ENCODE measurements at regions not wholly inside any gene's neighbourhood (a gene's known extent, or its start where the extent isn't known, plus 50 kb on each side); places are given as distances from the start of the nearest gene placed in this dataset.

GRCh38 chr3:178436773-178437172 is 99.5 kb upstream of the KCNMB2 start:
- no peaks in the 10 kb centered on the region for H3K9me2 ChIP-seq (replicated peaks; ENCODE audit: insufficient read depth, low read length)
- no peaks in the 10 kb centered on the region for H3K36me3 ChIP-seq (replicated peaks; ENCODE audit: insufficient read depth, low read length)
- H3K4me3 ChIP-seq (ENCODE audit: low read length): no peak overlapping the region
- peaks cover 21% of the 10 kb centered on the region for H3K4me1 ChIP-seq (ENCODE audit: low read length)
- H3K9ac ChIP-seq (ENCODE audit: low read length): no peak overlapping the region
- DNase-seq: peak; percentile 85
- H3F3A ChIP-seq (ENCODE audit: insufficient read depth, low read length): no peaks in the 10 kb centered on the region
- H2AFZ ChIP-seq (ENCODE audit: low read length): no peak overlapping the region
- H3K27me3 ChIP-seq (replicated peaks; ENCODE audit: insufficient read depth, low read length): no peaks in the 10 kb centered on the region
- no peak overlapping the region for H3K27ac ChIP-seq (ENCODE audit: low read length)
- H4K20me1 ChIP-seq (ENCODE audit: insufficient read depth, low read length): no peaks in the 10 kb centered on the region
- H3K79me2 ChIP-seq (ENCODE audit: low read length): no peaks in the 10 kb centered on the region
- TF ChIP-seq EZH2phosphoT487 (IDR thresholded peaks at IDR 0.05; ENCODE audit: low read length) (no peak), CTCF (IDR thresholded peaks at IDR 0.05; ENCODE audit: low read length) (peak; percentile 78), EZH2 (optimal IDR thresholded peaks at IDR 0.05; ENCODE audit: low read depth, low read length) (no peak)
- H3K4me2 ChIP-seq (ENCODE audit: low read depth, low read length): no peak overlapping the region
- H3K9me3 ChIP-seq (replicated peaks; ENCODE audit: insufficient read depth, low read length): no peaks in the 10 kb centered on the region

- TF ChIP-seq EZH2phosphoT487 (IDR thresholded peaks at IDR 0.05; ENCODE audit: low read length) (no peak), CTCF (IDR thresholded peaks at IDR 0.05; ENCODE audit: low read length) (no peak), EZH2 (optimal IDR thresholded peaks at IDR 0.05; ENCODE audit: low read depth, low read length) (no peak)
- Histone ChIP-seq H3K4me3 (ENCODE audit: low read length) (no peak overlapping the region), H3K27me3 (replicated peaks; ENCODE audit: insufficient read depth, low read length) (no peaks in the 10 kb centered on the region), H3K79me2 (ENCODE audit: low read length) (no peaks in the 10 kb centered on the region), H3K27ac (ENCODE audit: low read length) (no peak overlapping the region), H3K4me1 (ENCODE audit: low read length) (peaks cover 21% of the 10 kb centered on the region), H3K4me2 (ENCODE audit: low read depth, low read length) (no peak overlapping the region), H3F3A (ENCODE audit: insufficient read depth, low read length) (no peaks in the 10 kb centered on the region), H4K20me1 (ENCODE audit: insufficient read depth, low read length) (no peaks in the 10 kb centered on the region), H3K36me3 (replicated peaks; ENCODE audit: insufficient read depth, low read length) (no peaks in the 10 kb centered on the region), H2AFZ (ENCODE audit: low read length) (no peak overlapping the region), H3K9me2 (replicated peaks; ENCODE audit: insufficient read depth, low read length) (no peaks in the 10 kb centered on the region), H3K9me3 (replicated peaks; ENCODE audit: insufficient read depth, low read length) (no peaks in the 10 kb centered on the region), H3K9ac (ENCODE audit: low read length) (no peak overlapping the region)
- no peak for DNase-seq
These were observed 99.0 kb upstream of the KCNMB2 start for GRCh38 chr3:178437236-178437635.

GRCh38 chr3:178439504-178439903 is 96.7 kb upstream of the KCNMB2 start:
- no peak overlapping the region for H2AFZ ChIP-seq (ENCODE audit: low read length)
- H4K20me1 ChIP-seq (ENCODE audit: insufficient read depth, low read length): no peaks in the 10 kb centered on the region
- no peak overlapping the region for H3K4me3 ChIP-seq (ENCODE audit: low read length)
- H3K4me2 ChIP-seq (ENCODE audit: low read depth, low read length): no peak overlapping the region
- H3K4me1 ChIP-seq (ENCODE audit: low read length): peaks cover 21% of the 10 kb centered on the region
- H3K27me3 ChIP-seq (replicated peaks; ENCODE audit: insufficient read depth, low read length): no peaks in the 10 kb centered on the region
- H3K9me2 ChIP-seq (replicated peaks; ENCODE audit: insufficient read depth, low read length): no peaks in the 10 kb centered on the region
- H3K27ac ChIP-seq (ENCODE audit: low read length): no peak overlapping the region
- H3K9ac ChIP-seq (ENCODE audit: low read length): no peak overlapping the region
- no peaks in the 10 kb centered on the region for H3F3A ChIP-seq (ENCODE audit: insufficient read depth, low read length)
- no peak for DNase-seq
- no peaks in the 10 kb centered on the region for H3K36me3 ChIP-seq (replicated peaks; ENCODE audit: insufficient read depth, low read length)
- H3K9me3 ChIP-seq (replicated peaks; ENCODE audit: insufficient read depth, low read length): no peaks in the 10 kb centered on the region
- no peak for TF ChIP-seq CTCF (IDR thresholded peaks at IDR 0.05; ENCODE audit: low read length)
- no peak for TF ChIP-seq EZH2 (optimal IDR thresholded peaks at IDR 0.05; ENCODE audit: low read depth, low read length)
- TF ChIP-seq EZH2phosphoT487 (IDR thresholded peaks at IDR 0.05; ENCODE audit: low read length): no peak
- H3K79me2 ChIP-seq (ENCODE audit: low read length): no peaks in the 10 kb centered on the region

All from MM.1S (cell line).